Trophoblast cell (in vitro differentiated cells and primary cell): ENCODE measurements at regions not wholly inside any gene's neighbourhood (a gene's known extent, or its start where the extent isn't known, plus 50 kb on each side); places are given as distances from the start of the nearest gene placed in this dataset.
"Not testable (repeated sequence)": the region's sequence is repeated elsewhere in the genome, so short reads cannot be mapped to it uniquely, and the experiment has no call there.

Source experiments
- DNase-seq, 2 donors: peaks; one replicate each; pipeline ENCODE4 v3.0.0-alpha.2; 2016
- H2AFZ ChIP-seq: 2 replicates; pipeline ENCODE4 v1.6.1; 2013; ENCODE audit warnings: low read length, moderate library complexity, mild to moderate bottlenecking; ENCODE audit not compliant: insufficient read depth, poor library complexity
- H2AK5ac ChIP-seq: 2 replicates; pipeline ENCODE4 v1.6.1; 2013; ENCODE audit warnings: mild to moderate bottlenecking, low read length
- H2BK120ac ChIP-seq: 2 replicates; pipeline ENCODE4 v1.6.1; 2013; ENCODE audit warnings: low read length, mild to moderate bottlenecking, moderate library complexity; ENCODE audit not compliant: insufficient read depth, poor library complexity
- H2BK12ac ChIP-seq: 2 replicates; pipeline ENCODE4 v1.6.1; 2013; ENCODE audit warnings: mild to moderate bottlenecking, low read length, moderate library complexity
- H2BK5ac ChIP-seq: 2 replicates; pipeline ENCODE4 v1.6.1; 2013; ENCODE audit warnings: low read length, low read depth, moderate library complexity, mild to moderate bottlenecking; ENCODE audit not compliant: poor library complexity
- H3K14ac ChIP-seq: 2 replicates; pipeline ENCODE4 v1.6.1; 2013; ENCODE audit warnings: mild to moderate bottlenecking, low read length
- H3K18ac ChIP-seq: 2 replicates; pipeline ENCODE4 v1.6.1; 2013; ENCODE audit warnings: mild to moderate bottlenecking, low read length
- H3K23ac ChIP-seq: 2 replicates; pipeline ENCODE4 v1.6.1; 2013; ENCODE audit warnings: low read length
- H3K27ac ChIP-seq: 2 replicates; pipeline ENCODE4 v1.5.1; 2013; ENCODE audit warnings: low read depth, mild to moderate bottlenecking, inconsistent platforms, low read length, moderate library complexity
- H3K27me3 ChIP-seq: 2 replicates; pipeline ENCODE4 v1.6.1; 2013; ENCODE audit warnings: inconsistent platforms, mild to moderate bottlenecking, low read length, moderate library complexity; ENCODE audit not compliant: insufficient read depth
- H3K36me3 ChIP-seq, 2 experiments: 1 replicate in 1 of 2; 2 replicates in 1 of 2; pipeline ENCODE4 v1.6.1; 2013; ENCODE audit warnings: low read length in 2 of 2, mild to moderate bottlenecking in 2 of 2, moderate library complexity in 1 of 2; ENCODE audit not compliant: insufficient read depth in 2 of 2, control insufficient read depth in 1 of 2
- H3K4ac ChIP-seq: 2 replicates; pipeline ENCODE4 v1.6.1; 2013; ENCODE audit warnings: low read depth, mild to moderate bottlenecking, low read length, moderate library complexity
- H3K4me1 ChIP-seq, 2 experiments: 1 replicate in 1 of 2; 2 replicates in 1 of 2; pipeline ENCODE4 v1.6.1; 2013; ENCODE audit warnings: low read length in 2 of 2, mild to moderate bottlenecking in 2 of 2, moderate library complexity in 1 of 2; ENCODE audit not compliant: insufficient read depth in 2 of 2, control insufficient read depth in 1 of 2
- H3K4me2 ChIP-seq: 2 replicates; pipeline ENCODE4 v1.6.1; 2013; ENCODE audit warnings: inconsistent platforms, mild to moderate bottlenecking, low read length, moderate library complexity
- H3K4me3 ChIP-seq: 2 replicates; pipeline ENCODE4 v1.5.1; 2013; ENCODE audit warnings: mild to moderate bottlenecking, low read depth, low read length, inconsistent platforms
- H3K79me1 ChIP-seq: one replicate; pipeline ENCODE4 v1.6.1; 2013; ENCODE audit warnings: low read length
- H3K79me2 ChIP-seq: 2 replicates; pipeline ENCODE4 v1.6.1; 2013; ENCODE audit warnings: low read length, mild to moderate bottlenecking; ENCODE audit not compliant: control insufficient read depth, insufficient read depth, poor library complexity
- H3K9ac ChIP-seq: 2 replicates; pipeline ENCODE4 v1.6.1; 2013; ENCODE audit warnings: mild to moderate bottlenecking, low read length
- H3K9me3 ChIP-seq: 2 replicates; pipeline ENCODE4 v1.6.1; 2013; ENCODE audit warnings: low read depth, mild to moderate bottlenecking, control low read depth, inconsistent platforms, low read length; ENCODE audit not compliant: insufficient read depth
- H4K12ac ChIP-seq: 2 replicates; pipeline ENCODE4 v1.6.1; 2013; ENCODE audit warnings: low read depth, mild to moderate bottlenecking, low read length, moderate library complexity
- H4K8ac ChIP-seq: 2 replicates; pipeline ENCODE4 v1.6.1; 2013; ENCODE audit warnings: low read depth, mild to moderate bottlenecking, low read length, moderate library complexity
- H4K91ac ChIP-seq: one replicate; pipeline ENCODE4 v1.6.1; 2013; ENCODE audit warnings: low read depth, mild to moderate bottlenecking, low read length, moderate library complexity
- WGBS: extraction: QIAGEN DNeasy Blood & Tissue Kit; methylation state at CpG from one replicate; pipeline ENCODE4 v1.1.7; 2013; ENCODE audit warnings: missing lambda C conversion rate; ENCODE audit not compliant: insufficient read length, insufficient coverage; ENCODE audit errors: extremely low coverage; 5-methylcytosine and 5-hydroxymethylcytosine counted together

- DNase-seq: no peak
- Histone ChIP-seq H2BK5ac (no peak overlapping the region), H3K79me1 (no peaks in the 10 kb centered on the region), H3K27ac (no peak overlapping the region), H3K36me3 (no peaks in the 10 kb centered on the region), H3K4me2 (no peak overlapping the region), H3K79me2 (no peaks in the 10 kb centered on the region), H3K4ac (no peak overlapping the region), H3K23ac (no peak overlapping the region), H4K12ac (no peak overlapping the region), H4K91ac (no peak overlapping the region), H3K4me3 (no peak overlapping the region), H3K18ac (no peak overlapping the region), H3K27me3 (no peaks in the 10 kb centered on the region), H4K8ac (no peak overlapping the region), H2AK5ac (no peak overlapping the region), H3K9ac (no peak overlapping the region), H3K4me1 (no peaks in the 10 kb centered on the region), H2BK120ac (no peak overlapping the region), H2AFZ (no peak overlapping the region), H3K14ac (no peak overlapping the region), H3K9me3 (no peaks in the 10 kb centered on the region), H2BK12ac (no peak overlapping the region)
- WGBS: no CpG with 5 or more reads among the region's 1 CpG
Observed at GRCh38 chr6:104459543-104459942, 400.2 kb downstream of the HACE1 start.

- Histone ChIP-seq H3K4me2 (no peak overlapping the region), H3K4me3 (no peak overlapping the region), H4K12ac (no peak overlapping the region), H2BK12ac (no peak overlapping the region), H3K79me1 (no peaks in the 10 kb centered on the region), H3K4me1 (no peaks in the 10 kb centered on the region), H2BK5ac (no peak overlapping the region), H3K4ac (no peak overlapping the region), H3K27ac (no peak overlapping the region), H3K9me3 (no peaks in the 10 kb centered on the region), H3K9ac (no peak overlapping the region), H2BK120ac (no peak overlapping the region), H3K36me3 (no peaks in the 10 kb centered on the region), H4K91ac (no peak overlapping the region), H3K18ac (no peak overlapping the region), H2AK5ac (no peak overlapping the region), H3K79me2 (no peaks in the 10 kb centered on the region), H4K8ac (no peak overlapping the region), H3K14ac (no peak overlapping the region), H2AFZ (no peak overlapping the region), H3K27me3 (no peaks in the 10 kb centered on the region), H3K23ac (no peak overlapping the region)
- no peak for DNase-seq
- WGBS: no CpG with 5 or more reads among the region's 1 CpG
Observed at GRCh38 chr6:104449918-104450317, 409.8 kb downstream of the HACE1 start.

- not testable (repeated sequence) for H4K12ac ChIP-seq, H3K36me3 ChIP-seq, H3K23ac ChIP-seq, H3K27ac ChIP-seq, DNase-seq, H3K18ac ChIP-seq, H3K4ac ChIP-seq, H3K9ac ChIP-seq, H3K79me2 ChIP-seq, H3K4me2 ChIP-seq, H2AFZ ChIP-seq, H3K79me1 ChIP-seq, H2BK5ac ChIP-seq, H4K91ac ChIP-seq, H3K9me3 ChIP-seq, H3K14ac ChIP-seq, H4K8ac ChIP-seq, H2AK5ac ChIP-seq, H3K27me3 ChIP-seq, H3K4me1 ChIP-seq, H2BK12ac ChIP-seq, H2BK120ac ChIP-seq
- no CpG with 5 or more reads among the region's 45 CpGs for WGBS
- peak overlapping the region; percentile 40 for H3K4me3 ChIP-seq
Observed at GRCh38 chr6:104446101-104447080, 413.3 kb downstream of the HACE1 start.

GRCh38 chr6:104434519-104434918 is 425.2 kb downstream of the HACE1 start:
- H3K9ac ChIP-seq: no peak overlapping the region
- H3K27ac ChIP-seq: no peak overlapping the region
- no peak overlapping the region for H3K4me2 ChIP-seq
- no peak overlapping the region for H2AK5ac ChIP-seq
- H3K36me3 ChIP-seq: no peaks in the 10 kb centered on the region
- no CpG with 5 or more reads among the region's 2 CpGs for WGBS
- no peaks in the 10 kb centered on the region for H3K4me1 ChIP-seq
- H3K23ac ChIP-seq: no peak overlapping the region
- no peaks in the 10 kb centered on the region for H3K27me3 ChIP-seq
- no peak overlapping the region for H2BK120ac ChIP-seq
- no peak overlapping the region for H2BK5ac ChIP-seq
- no peak overlapping the region for H3K4ac ChIP-seq
- H3K4me3 ChIP-seq: no peak overlapping the region
- no peak for DNase-seq
- no peaks in the 10 kb centered on the region for H3K79me1 ChIP-seq
- H3K18ac ChIP-seq: no peak overlapping the region
- H2AFZ ChIP-seq: no peak overlapping the region
- no peak overlapping the region for H2BK12ac ChIP-seq
- H3K79me2 ChIP-seq: no peaks in the 10 kb centered on the region
- H3K14ac ChIP-seq: no peak overlapping the region
- no peak overlapping the region for H4K8ac ChIP-seq
- H3K9me3 ChIP-seq: no peaks in the 10 kb centered on the region
- H4K12ac ChIP-seq: no peak overlapping the region
- no peak overlapping the region for H4K91ac ChIP-seq
